Vagina (tissue), 2 donors: ENCODE measurements at regions not wholly inside any gene's neighbourhood (a gene's known extent, or its start where the extent isn't known, plus 50 kb on each side); places are given as distances from the start of the nearest gene placed in this dataset.
A peak's percentile ranks its signal among the peaks of the same experiment; 100 is the strongest.

ENCODE experiments used
- DNase-seq, 2 donors: peaks; one replicate each; pipeline ENCODE4 v3.0.0-alpha.2; 2017; ENCODE audit errors: extremely low spot score in 2 of 2
- H3K27ac ChIP-seq: fragments of 200-600 bp; sonication (generic); one replicate; pipeline ENCODE4 v1.5.1; 2019
- H3K27me3 ChIP-seq: fragments of 200-600 bp; sonication (generic); one replicate; pipeline ENCODE4 v1.5.1; 2019
- H3K36me3 ChIP-seq, 2 donors: fragments of 200-600 bp; sonication (generic); one replicate each; pipeline ENCODE4 v1.5.1; 2017 to 2019
- H3K4me1 ChIP-seq: fragments of 200-600 bp; sonication (generic); one replicate; pipeline ENCODE4 v1.5.1; 2019
- H3K4me3 ChIP-seq, 2 donors: fragments of 200-600 bp; sonication (generic); 1 replicate in 1 of 2; 2 replicates in 1 of 2; pipeline ENCODE4 v1.5.1; 2016 to 2019
- H3K9me3 ChIP-seq: fragments of 200-600 bp; sonication (generic); one replicate; pipeline ENCODE4 v1.5.1; 2019
- CTCF ChIP-seq, 3 experiments: fragments of 450-650 bp in 2 of 3; fragments of 200-600 bp in 1 of 3; sonication (generic) in 1 of 3; IDR thresholded peaks; one replicate each; pipeline ENCODE4 v1.5.1; 2017 to 2019; ENCODE audit warnings: antibody characterized with exemption in 3 of 3, mild to moderate bottlenecking in 2 of 3, moderate library complexity in 2 of 3
- POLR2A ChIP-seq, 2 donors: fragments of 450-650 bp; IDR thresholded peaks; one replicate each; pipeline ENCODE4 v1.6.1; 2017; ENCODE audit warnings: antibody characterized with exemption in 2 of 2, mild to moderate bottlenecking in 2 of 2, moderate library complexity in 2 of 2
- POLR2AphosphoS5 ChIP-seq, 2 donors: sonication (generic); formaldehyde crosslinking; IDR thresholded peaks; one replicate each; pipeline ENCODE4 v1.9.0; 2017; ENCODE audit warnings: antibody characterized with exemption in 2 of 2, mild to moderate bottlenecking in 2 of 2, low read depth in 1 of 2; ENCODE audit not compliant: insufficient read depth in 1 of 2
- intact Hi-C: fragments of 100-400 bp; cut with DNase I; formaldehyde crosslinking; loops from one replicate; pipeline ENCODE4 v1.15.1; 2023

DNA sequence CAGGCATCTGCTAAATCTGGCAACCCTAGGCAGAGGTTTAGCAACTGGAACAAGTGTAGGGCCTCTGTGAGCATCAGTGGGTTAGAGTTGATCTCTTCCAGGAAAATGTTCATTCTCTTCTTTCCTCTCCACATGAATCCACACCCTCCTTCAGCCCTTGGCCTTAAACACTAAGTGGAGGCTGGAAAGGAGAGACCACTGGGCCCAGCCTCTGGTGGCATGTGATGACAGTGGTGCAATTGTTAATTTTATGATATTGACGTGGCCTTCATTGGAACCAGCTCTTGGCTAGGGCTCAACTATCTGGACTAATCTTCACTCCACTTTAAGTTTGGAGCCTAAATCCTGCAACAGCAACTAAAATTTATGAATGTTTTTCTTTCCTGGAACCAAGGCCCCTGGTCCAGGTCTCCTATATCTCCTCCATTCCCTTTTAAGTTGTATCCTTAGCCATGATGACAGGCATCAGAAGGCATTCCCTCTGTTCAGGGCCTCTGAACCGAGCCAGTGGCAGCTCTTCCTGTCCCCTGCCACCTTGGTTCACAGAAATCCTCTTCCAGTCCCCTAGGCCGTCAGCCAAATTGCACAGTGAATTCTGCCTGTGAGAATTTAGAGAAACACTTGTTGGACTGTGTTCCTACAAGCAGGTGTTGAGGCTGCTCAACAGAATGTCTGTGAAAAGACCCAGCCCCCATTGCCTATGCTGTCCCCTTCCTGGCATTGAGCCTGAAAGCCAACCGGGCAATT lies 132.2 kb downstream of the PSMG1 start:
- H3K36me3 ChIP-seq = no peaks in the 10 kb centered on the region
- intact Hi-C loops = loop anchor here (10.0 kb wide), 1 partner anchor 1854 kb away; no protein-coding TSS in a partner anchor
- H3K9me3 ChIP-seq = no peaks in the 10 kb centered on the region
- H3K27ac ChIP-seq = no peak overlapping the region
- TF ChIP-seq CTCF (IDR thresholded peaks at IDR 0.05) (no peak), POLR2AphosphoS5 (IDR thresholded peaks at IDR 0.05; ENCODE audit: insufficient read depth in 1 of 2, low read depth in 1 of 2) (no peak), POLR2A (IDR thresholded peaks at IDR 0.05) (no peak)
- DNase-seq = peak in 1 of 2 donors; percentile 29
- H3K27me3 ChIP-seq = no peaks in the 10 kb centered on the region
- H3K4me3 ChIP-seq = no peak overlapping the region
- H3K4me1 ChIP-seq = peaks cover 26% of the 10 kb centered on the region

- Histone ChIP-seq H3K27ac (no peak overlapping the region), H3K4me3 (no peak overlapping the region), H3K4me1 (peaks cover 21% of the 10 kb centered on the region), H3K27me3 (no peaks in the 10 kb centered on the region), H3K36me3 (no peaks in the 10 kb centered on the region), H3K9me3 (no peaks in the 10 kb centered on the region)
- peak in 1 of 2 donors; percentile 27 for DNase-seq
- TF ChIP-seq POLR2AphosphoS5 (IDR thresholded peaks at IDR 0.05; ENCODE audit: insufficient read depth in 1 of 2, low read depth in 1 of 2) (no peak), POLR2A (IDR thresholded peaks at IDR 0.05) (no peak), CTCF (IDR thresholded peaks at IDR 0.05) (no peak)
- intact Hi-C loops = no loop called here
Measured at GRCh38 chr21:39048574-39048973, 134.7 kb downstream of the PSMG1 start.

DNA sequence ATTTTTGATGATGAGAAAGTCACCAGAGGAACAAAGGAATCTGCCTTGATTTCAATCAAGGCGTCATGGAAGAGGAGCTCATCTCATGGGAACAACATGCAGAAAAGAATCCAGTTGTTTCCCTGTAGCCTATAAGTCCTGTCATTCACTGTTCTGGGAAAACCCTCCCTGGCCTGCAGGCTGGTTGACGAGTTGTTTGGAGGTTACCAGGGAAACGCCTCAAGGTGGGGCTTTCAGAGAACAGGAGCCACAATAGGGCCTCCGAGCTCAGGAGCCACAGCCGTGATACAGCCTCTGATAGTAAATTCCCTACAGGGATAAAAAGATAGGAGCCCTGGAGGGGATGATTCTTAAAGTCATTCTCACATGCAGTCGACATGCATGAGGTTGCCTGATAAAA lies 135.2 kb downstream of the PSMG1 start:
- TF ChIP-seq POLR2A (IDR thresholded peaks at IDR 0.05) = no peak
- TF ChIP-seq POLR2AphosphoS5 (IDR thresholded peaks at IDR 0.05; ENCODE audit: insufficient read depth in 1 of 2, low read depth in 1 of 2) = no peak
- no peak for TF ChIP-seq CTCF (IDR thresholded peaks at IDR 0.05)

DNA sequence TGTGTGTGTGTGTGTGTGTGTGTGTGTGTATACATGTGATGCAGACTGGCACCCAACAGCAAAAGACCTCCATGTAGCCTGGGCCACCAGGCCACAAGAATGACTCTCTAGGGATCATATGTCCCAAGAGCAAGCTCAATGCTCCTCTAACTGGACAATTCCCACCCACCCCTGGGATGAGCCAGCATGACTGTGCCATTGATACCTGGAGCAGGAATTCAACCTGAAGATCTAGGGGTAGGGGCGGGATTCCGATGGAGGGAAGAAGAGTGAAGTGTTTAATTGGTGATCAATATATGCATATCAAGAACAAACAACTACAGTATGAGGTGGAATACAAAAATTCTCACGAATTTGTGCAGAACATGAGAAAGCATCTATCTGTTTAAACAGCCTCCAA lies 136.2 kb downstream of the PSMG1 start:
- Histone ChIP-seq H3K9me3 (no peaks in the 10 kb centered on the region), H3K36me3 (no peaks in the 10 kb centered on the region), H3K27me3 (no peaks in the 10 kb centered on the region), H3K4me3 (no peak overlapping the region), H3K27ac (no peak overlapping the region), H3K4me1 (peaks cover 21% of the 10 kb centered on the region)
- peak in 1 of 2 donors; percentile 67 for DNase-seq
- intact Hi-C loops = no loop called here
- no peak for TF ChIP-seq POLR2AphosphoS5 (IDR thresholded peaks at IDR 0.05; ENCODE audit: insufficient read depth in 1 of 2, low read depth in 1 of 2)
- TF ChIP-seq POLR2A (IDR thresholded peaks at IDR 0.05) = no peak
- TF ChIP-seq CTCF (IDR thresholded peaks at IDR 0.05) = no peak

More for the DNA sequence above, 135.2 kb downstream of the PSMG1 start:
- peak in 1 of 2 donors; percentile 81 for DNase-seq
- Histone ChIP-seq H3K36me3 (no peaks in the 10 kb centered on the region), H3K27ac (peak overlapping the region; percentile 42), H3K4me3 (no peak overlapping the region), H3K4me1 (peaks cover 21% of the 10 kb centered on the region), H3K27me3 (no peaks in the 10 kb centered on the region), H3K9me3 (no peaks in the 10 kb centered on the region)
- intact Hi-C loops = no loop called here

- peak in 1 of 2 donors; percentile 52 for DNase-seq
- intact Hi-C loops = no loop called here
Measured at GRCh38 chr21:39046236-39046916, 136.9 kb downstream of the PSMG1 start.

More at GRCh38 chr21:39046236-39046916, 136.9 kb downstream of the PSMG1 start:
- Histone ChIP-seq H3K36me3 (no peaks in the 10 kb centered on the region), H3K9me3 (no peaks in the 10 kb centered on the region), H3K4me3 (no peak overlapping the region), H3K27me3 (no peaks in the 10 kb centered on the region), H3K4me1 (peaks cover 16% of the 10 kb centered on the region), H3K27ac (no peak overlapping the region)
- no peak for TF ChIP-seq POLR2AphosphoS5 (IDR thresholded peaks at IDR 0.05; ENCODE audit: insufficient read depth in 1 of 2, low read depth in 1 of 2)
- no peak for TF ChIP-seq CTCF (IDR thresholded peaks at IDR 0.05)
